SK-N-SH treated with all-trans-retinoic acid at 6 μM for 48 hours (cell line): ENCODE measurements at regions not wholly inside any gene's neighbourhood (a gene's known extent, or its start where the extent isn't known, plus 50 kb on each side); places are given as distances from the start of the nearest gene placed in this dataset.

ENCODE experiments used
- ATAC-seq: fragments of 200-7000 bp; cut with Tn5 transposase; 3 replicates; pipeline ENCODE4 v1.9.1; 2020; ENCODE audit warnings: mild to moderate bottlenecking, moderate library complexity
- CSDC2 ChIP-seq: fragments of 250-450 bp; sonication (Bioruptor Pico); IDR thresholded peaks from 2 replicates; pipeline ENCODE4 v1.5.0; 2020; ENCODE audit warnings: mild to moderate bottlenecking, moderate library complexity
- CSRNP3 ChIP-seq: fragments of 250-450 bp; sonication (Bioruptor Pico); IDR thresholded peaks from 2 replicates; pipeline ENCODE4 v1.5.1; 2021; ENCODE audit warnings: mild to moderate bottlenecking, moderate library complexity
- ESRRG ChIP-seq: fragments of 250-450 bp; sonication (Bioruptor Pico); IDR thresholded peaks from 2 replicates; pipeline ENCODE4 v1.6.1; 2021; ENCODE audit warnings: mild to moderate bottlenecking
- ISL1 ChIP-seq: fragments of 250-450 bp; sonication (Bioruptor Pico); IDR thresholded peaks from 2 replicates; pipeline ENCODE4 v2.1.2; 2022; ENCODE audit warnings: mild to moderate bottlenecking, moderate library complexity
- OSR1 ChIP-seq: fragments of 250-450 bp; sonication (Bioruptor Pico); IDR thresholded peaks from 2 replicates; pipeline ENCODE4 v1.8.0; 2022; ENCODE audit warnings: moderate library complexity, mild to moderate bottlenecking, inconsistent platforms
- PATZ1 ChIP-seq: fragments of 250-450 bp; sonication (Bioruptor Pico); IDR thresholded peaks from 2 replicates; pipeline ENCODE4 v1.8.0; 2020; ENCODE audit warnings: mild to moderate bottlenecking, moderate library complexity, borderline replicate concordance
- POU6F1 ChIP-seq: fragments of 250-450 bp; sonication (Bioruptor Pico); IDR thresholded peaks from 2 replicates; pipeline ENCODE4 v1.8.0; 2021; ENCODE audit warnings: low read depth, mild to moderate bottlenecking, moderate library complexity, borderline replicate concordance
- PPARA ChIP-seq: fragments of 250-450 bp; sonication (Bioruptor Pico); IDR thresholded peaks from 2 replicates; pipeline ENCODE4 v1.5.0; 2020; ENCODE audit warnings: mild to moderate bottlenecking, borderline replicate concordance
- RARB ChIP-seq: fragments of 250-450 bp; sonication (Bioruptor Pico); IDR thresholded peaks from 2 replicates; pipeline ENCODE4 v1.8.0; 2021; ENCODE audit warnings: mild to moderate bottlenecking, moderate library complexity
- SNAI2 ChIP-seq: fragments of 250-450 bp; sonication (Bioruptor Pico); IDR thresholded peaks from 2 replicates; pipeline ENCODE4 v1.5.0; 2020; ENCODE audit warnings: mild to moderate bottlenecking, moderate library complexity
- TCF4 ChIP-seq: fragments of 250-450 bp; sonication (Bioruptor Pico); IDR thresholded peaks from 2 replicates; pipeline ENCODE4 v1.8.0; 2021; ENCODE audit warnings: mild to moderate bottlenecking, moderate library complexity, borderline replicate concordance
- TOX ChIP-seq: fragments of 250-450 bp; sonication (Bioruptor Pico); IDR thresholded peaks from 2 replicates; pipeline ENCODE4 v1.8.0; 2021; ENCODE audit warnings: mild to moderate bottlenecking, moderate library complexity, borderline replicate concordance
- TSHZ2 ChIP-seq: fragments of 250-450 bp; sonication (Bioruptor Pico); IDR thresholded peaks from 2 replicates; pipeline ENCODE4 v1.5.0; 2020; ENCODE audit warnings: mild to moderate bottlenecking, moderate library complexity
- ZC3H10 ChIP-seq: fragments of 250-450 bp; sonication (Bioruptor Pico); IDR thresholded peaks from 2 replicates; pipeline ENCODE4 v1.5.1; 2021; ENCODE audit warnings: mild to moderate bottlenecking, moderate library complexity
- ZFP3 ChIP-seq: fragments of 250-450 bp; sonication (Bioruptor Pico); IDR thresholded peaks from 2 replicates; pipeline ENCODE4 v1.5.0; 2020; ENCODE audit warnings: mild to moderate bottlenecking, moderate library complexity
- ZFP30 ChIP-seq: fragments of 450-650 bp; formaldehyde crosslinking; IDR thresholded peaks from 2 replicates; pipeline ENCODE4 v1.5.0; 2022; ENCODE audit warnings: mild to moderate bottlenecking, moderate library complexity
- ZNF70 ChIP-seq: fragments of 450-650 bp; formaldehyde crosslinking; IDR thresholded peaks from 2 replicates; pipeline ENCODE4 v1.5.0; 2020; ENCODE audit warnings: mild to moderate bottlenecking, moderate library complexity
- ZNF8 ChIP-seq: fragments of 450-650 bp; formaldehyde crosslinking; IDR thresholded peaks from 2 replicates; pipeline ENCODE4 v1.5.0; 2020; ENCODE audit warnings: mild to moderate bottlenecking, moderate library complexity

- no peak for ATAC-seq
- TF ChIP-seq ESRRG (CRISPR knock-in tag) (no peak), CSRNP3 (CRISPR knock-in tag) (no peak), PPARA (CRISPR knock-in tag) (no peak), TSHZ2 (CRISPR knock-in tag) (no peak), SNAI2 (CRISPR knock-in tag) (no peak), CSDC2 (CRISPR knock-in tag) (no peak), ZFP3 (CRISPR knock-in tag) (no peak)
Observed at GRCh38 chr1:239537795-239538194, 151.4 kb downstream of the CHRM3 start.

GRCh38 chr1:239538239-239538988, 152.0 kb downstream of the CHRM3 start:
- peak; percentile 33; the same call in 2 of the 3 replicates for ATAC-seq
- TF ChIP-seq TOX (CRISPR knock-in tag) (0 out of 2 replicates have a peak, but pooled peaks have one; percentile 53), ZNF8 (no peak), CSDC2 (CRISPR knock-in tag) (no peak), ZC3H10 (CRISPR knock-in tag) (peak; percentile 65; the same call in 1 of the 2 replicates)
- TF ChIP-seq, all 23 proteins: peak for 2

- no peak for ATAC-seq
- no peak for TF ChIP-seq TSHZ2 (CRISPR knock-in tag)
- no peak for TF ChIP-seq PPARA (CRISPR knock-in tag)
- TF ChIP-seq OSR1: no peak
- no peak for TF ChIP-seq TOX (CRISPR knock-in tag)
- no peak for TF ChIP-seq ISL1 (CRISPR knock-in tag)
- no peak for TF ChIP-seq RARB (CRISPR knock-in tag)
- TF ChIP-seq TCF4 (CRISPR knock-in tag): no peak
- TF ChIP-seq ZFP30 (CRISPR knock-in tag): no peak
- no peak for TF ChIP-seq POU6F1 (CRISPR knock-in tag)
- no peak for TF ChIP-seq CSRNP3 (CRISPR knock-in tag)
- no peak for TF ChIP-seq PATZ1 (CRISPR knock-in tag)
- TF ChIP-seq ZNF8: no peak
- TF ChIP-seq CSDC2 (CRISPR knock-in tag): no peak
- no peak for TF ChIP-seq ZNF70 (CRISPR knock-in tag)
Observed at GRCh38 chr1:239539051-239539450, 152.7 kb downstream of the CHRM3 start.
